OCI-LY1 (cell line): ENCODE measurements at regions not wholly inside any gene's neighbourhood (a gene's known extent, or its start where the extent isn't known, plus 50 kb on each side); places are given as distances from the start of the nearest gene placed in this dataset.

ENCODE experiments used
- H2AFZ ChIP-seq: fragments of 200-600 bp; sonication (generic), shearing (Covaris generic); 2 replicates; pipeline ENCODE4 v1.6.0; 2014; ENCODE audit warnings: antibody characterized with exemption, mild to moderate bottlenecking, low read length
- H3F3A ChIP-seq: fragments of 200-600 bp; sonication (generic), shearing (Covaris generic); 2 replicates; pipeline ENCODE4 v1.6.0; 2014; ENCODE audit warnings: mild to moderate bottlenecking, antibody characterized with exemption, low read length, moderate library complexity; ENCODE audit not compliant: insufficient read depth
- H3K27ac ChIP-seq: fragments of 200-600 bp; sonication (generic); 2 replicates; pipeline ENCODE4 v1.5.1; 2014; ENCODE audit warnings: low read length, mixed run types, mild to moderate bottlenecking, low read depth; ENCODE audit not compliant: poor library complexity, severe bottlenecking
- H3K27me3 ChIP-seq: fragments of 200-600 bp; sonication (generic); 2 replicates; pipeline ENCODE4 v1.6.0; 2014; ENCODE audit warnings: antibody characterized with exemption, mild to moderate bottlenecking, low read length, moderate library complexity; ENCODE audit not compliant: insufficient read depth
- H3K36me3 ChIP-seq: fragments of 200-600 bp; sonication (generic); 2 replicates; pipeline ENCODE4 v1.6.1; 2014; ENCODE audit warnings: mild to moderate bottlenecking, antibody characterized with exemption, low read length, moderate library complexity, mixed read lengths; ENCODE audit not compliant: insufficient read depth
- H3K4me1 ChIP-seq: fragments of 200-600 bp; sonication (generic); 2 replicates; pipeline ENCODE4 v1.5.1; 2014; ENCODE audit warnings: mild to moderate bottlenecking, low read length, moderate library complexity; ENCODE audit not compliant: insufficient read depth, severe bottlenecking
- H3K4me2 ChIP-seq: fragments of 200-600 bp; sonication (generic), shearing (Covaris generic); 2 replicates; pipeline ENCODE4 v1.6.1; 2014; ENCODE audit warnings: low read length
- H3K4me3 ChIP-seq: fragments of 200-600 bp; sonication (generic); 2 replicates; pipeline ENCODE4 v1.5.1; 2014; ENCODE audit warnings: low read length, low read depth, mild to moderate bottlenecking, mixed read lengths; ENCODE audit not compliant: poor library complexity, severe bottlenecking
- H3K79me2 ChIP-seq: fragments of 200-600 bp; shearing (Covaris generic); 2 replicates; pipeline ENCODE4 v1.6.1; 2016; ENCODE audit warnings: mixed run types, low read length, mixed read lengths; ENCODE audit not compliant: insufficient read depth
- H3K9ac ChIP-seq: fragments of 200-600 bp; sonication (generic), shearing (Covaris generic); 2 replicates; pipeline ENCODE4 v1.6.1; 2014; ENCODE audit warnings: mild to moderate bottlenecking, low read length, mixed read lengths
- H3K9me2 ChIP-seq: fragments of 200-600 bp; sonication (generic), shearing (Covaris generic); 2 replicates; pipeline ENCODE4 v1.6.1; 2014; ENCODE audit warnings: low read depth, mild to moderate bottlenecking, low read length, mixed read lengths
- H3K9me3 ChIP-seq: fragments of 200-600 bp; shearing (Covaris generic); 2 replicates; pipeline ENCODE4 v1.6.1; 2014; ENCODE audit warnings: low read length, mixed read lengths
- H4K20me1 ChIP-seq: fragments of 200-600 bp; sonication (generic), shearing (Covaris generic); 2 replicates; pipeline ENCODE4 v1.6.0; 2016; ENCODE audit warnings: mild to moderate bottlenecking, low read length; ENCODE audit not compliant: insufficient read depth
- CTCF ChIP-seq: fragments of 200-600 bp; sonication (generic), shearing (Covaris generic); IDR thresholded peaks from 2 replicates; pipeline ENCODE4 v1.5.1; 2017; ENCODE audit warnings: mild to moderate bottlenecking, antibody characterized with exemption, low read length, moderate library complexity, mixed read lengths
- EZH2 ChIP-seq: fragments of 200-600 bp; sonication (generic), shearing (Covaris generic); IDR thresholded peaks from 2 replicates; pipeline ENCODE4 v1.8.0; 2017; ENCODE audit warnings: borderline replicate concordance, mixed run types, mild to moderate bottlenecking, antibody characterized with exemption, low read length, moderate library complexity, mixed read lengths

GRCh38 chr4:79074040-79074439 lies 134.8 kb upstream of the PAQR3 start:
- no peaks in the 10 kb centered on the region for H3K4me1 ChIP-seq
- no peaks in the 10 kb centered on the region for H3F3A ChIP-seq
- no peaks in the 10 kb centered on the region for H4K20me1 ChIP-seq
- H2AFZ ChIP-seq = no peak overlapping the region
- H3K9ac ChIP-seq = no peak overlapping the region
- no peak overlapping the region for H3K27ac ChIP-seq
- H3K9me3 ChIP-seq = no peaks in the 10 kb centered on the region
- H3K27me3 ChIP-seq = no peaks in the 10 kb centered on the region
- no peak overlapping the region for H3K4me2 ChIP-seq
- H3K36me3 ChIP-seq = no peaks in the 10 kb centered on the region
- no peaks in the 10 kb centered on the region for H3K79me2 ChIP-seq
- TF ChIP-seq CTCF (no peak), EZH2 (no peak)
- no peak overlapping the region for H3K4me3 ChIP-seq
- no peaks in the 10 kb centered on the region for H3K9me2 ChIP-seq

GRCh38 chr4:79073471-79073870 lies 134.2 kb upstream of the PAQR3 start:
- Histone ChIP-seq H3F3A (no peaks in the 10 kb centered on the region), H3K4me1 (no peaks in the 10 kb centered on the region), H3K27ac (no peak overlapping the region), H3K9me3 (no peaks in the 10 kb centered on the region), H4K20me1 (no peaks in the 10 kb centered on the region), H3K27me3 (no peaks in the 10 kb centered on the region), H3K9ac (no peak overlapping the region), H3K9me2 (no peaks in the 10 kb centered on the region), H3K36me3 (no peaks in the 10 kb centered on the region), H2AFZ (no peak overlapping the region), H3K4me3 (no peak overlapping the region), H3K79me2 (no peaks in the 10 kb centered on the region), H3K4me2 (no peak overlapping the region)
- TF ChIP-seq CTCF = no peak
- TF ChIP-seq EZH2 = no peak

DNA sequence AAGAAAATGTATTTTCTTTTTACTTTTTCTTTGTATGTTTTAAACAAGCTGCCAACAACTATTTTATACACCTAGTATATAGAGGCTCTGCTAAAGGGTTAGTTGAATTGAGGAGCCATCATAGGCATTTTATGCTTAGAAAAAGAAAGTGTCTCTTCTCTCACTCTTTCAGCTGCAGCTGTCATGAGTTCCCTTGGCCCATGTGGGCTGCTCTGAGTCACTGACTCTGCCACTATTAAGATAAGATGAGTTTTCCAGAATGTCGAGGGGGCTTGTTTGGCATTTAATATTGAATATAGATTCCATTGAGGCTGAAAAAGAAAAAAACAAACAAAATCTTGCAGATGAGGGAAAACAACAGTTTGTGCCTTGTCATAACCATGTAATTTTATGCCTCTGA lies 126.0 kb upstream of the PAQR3 start:
- H3K4me1 ChIP-seq = no peaks in the 10 kb centered on the region
- H3K9me2 ChIP-seq = no peaks in the 10 kb centered on the region
- no peaks in the 10 kb centered on the region for H3K9me3 ChIP-seq
- H3K79me2 ChIP-seq = no peaks in the 10 kb centered on the region
- H3K4me2 ChIP-seq = no peak overlapping the region
- no peaks in the 10 kb centered on the region for H3K27me3 ChIP-seq
- H3K36me3 ChIP-seq = no peaks in the 10 kb centered on the region
- H3K27ac ChIP-seq = no peak overlapping the region
- no peaks in the 10 kb centered on the region for H3F3A ChIP-seq
- TF ChIP-seq EZH2 = no peak
- no peak for TF ChIP-seq CTCF
- H3K4me3 ChIP-seq = no peak overlapping the region
- no peak overlapping the region for H2AFZ ChIP-seq
- H4K20me1 ChIP-seq = no peaks in the 10 kb centered on the region
- H3K9ac ChIP-seq = no peak overlapping the region
